ENCODE measurements at regions not wholly inside any gene's neighbourhood (a gene's known extent, or its start where the extent isn't known, plus 50 kb on each side); places are given as distances from the start of the nearest gene placed in this dataset.
"Not testable (repeated sequence)": the region's sequence is repeated elsewhere in the genome, so short reads cannot be mapped to it uniquely, and the experiment has no call there.

DNA sequence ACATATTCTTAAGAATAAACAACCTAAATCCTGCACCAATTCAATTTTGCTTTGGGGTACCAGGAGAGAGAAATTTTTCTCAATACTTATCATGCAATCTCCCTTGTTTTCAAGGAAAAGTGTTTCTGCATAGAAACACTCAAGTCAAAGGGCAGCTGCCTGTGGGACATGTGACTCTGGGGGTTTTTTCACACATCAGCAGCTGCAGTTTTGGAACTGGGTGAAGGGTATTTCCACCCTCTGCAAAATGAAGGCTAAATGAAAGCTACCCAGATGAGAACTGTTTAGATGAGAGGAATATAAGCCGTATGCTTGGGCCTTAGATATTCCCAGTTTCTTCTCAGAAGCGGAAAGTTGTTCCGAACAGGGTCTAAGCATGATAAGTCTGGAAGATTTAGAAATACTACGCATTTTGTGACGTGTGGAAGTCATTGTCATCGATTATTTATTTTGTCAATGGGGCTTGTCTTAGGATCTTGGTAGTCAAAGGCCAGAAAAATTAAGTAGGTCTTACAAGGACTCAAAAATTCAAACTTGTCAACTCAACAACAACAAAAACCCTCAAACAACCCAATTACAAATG lies 64.3 kb upstream of the BOD1 start:
- ATAC-seq (no peak), DNase-seq (ENCODE audit: low read depth, low spot score) (no peak)
- ChIA-PET POLR2A (no interaction called here), CTCF (no interaction called here)
- in situ Hi-C loops (cut with HindIII; ENCODE audit: low pct_unique_long_range_greater_than_20kb, low sequenced_read_pairs) (no loop called here), intact Hi-C loops (cut with micrococcal nuclease; ENCODE audit: unreplicated experiment) (no loop called here)
- Histone ChIP-seq H3K27me3 (ENCODE audit: control insufficient read depth, insufficient read depth, low read length) (no peaks in the 10 kb centered on the region), H3K27ac (ENCODE audit: low read length) (no peak overlapping the region), H3K4me1 (ENCODE audit: control insufficient read depth, insufficient read depth, low read length) (no peaks in the 10 kb centered on the region), H3K9me3 (ENCODE audit: control insufficient read depth, insufficient read depth, low read depth, low read length) (no peaks in the 10 kb centered on the region), H3K36me3 (ENCODE audit: control insufficient read depth, insufficient read depth, low read length) (no peaks in the 10 kb centered on the region), H3K4me3 (ENCODE audit: low read depth in 2 of 2, low read length in 2 of 2) (no peak overlapping the region)
- TF ChIP-seq, protein P1, sequence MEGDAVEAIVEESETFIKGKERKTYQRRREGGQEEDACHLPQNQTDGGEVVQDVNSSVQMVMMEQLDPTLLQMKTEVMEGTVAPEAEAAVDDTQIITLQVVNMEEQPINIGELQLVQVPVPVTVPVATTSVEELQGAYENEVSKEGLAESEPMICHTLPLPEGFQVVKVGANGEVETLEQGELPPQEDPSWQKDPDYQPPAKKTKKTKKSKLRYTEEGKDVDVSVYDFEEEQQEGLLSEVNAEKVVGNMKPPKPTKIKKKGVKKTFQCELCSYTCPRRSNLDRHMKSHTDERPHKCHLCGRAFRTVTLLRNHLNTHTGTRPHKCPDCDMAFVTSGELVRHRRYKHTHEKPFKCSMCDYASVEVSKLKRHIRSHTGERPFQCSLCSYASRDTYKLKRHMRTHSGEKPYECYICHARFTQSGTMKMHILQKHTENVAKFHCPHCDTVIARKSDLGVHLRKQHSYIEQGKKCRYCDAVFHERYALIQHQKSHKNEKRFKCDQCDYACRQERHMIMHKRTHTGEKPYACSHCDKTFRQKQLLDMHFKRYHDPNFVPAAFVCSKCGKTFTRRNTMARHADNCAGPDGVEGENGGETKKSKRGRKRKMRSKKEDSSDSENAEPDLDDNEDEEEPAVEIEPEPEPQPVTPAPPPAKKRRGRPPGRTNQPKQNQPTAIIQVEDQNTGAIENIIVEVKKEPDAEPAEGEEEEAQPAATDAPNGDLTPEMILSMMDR (IDR thresholded peaks at IDR 0.05) = no peak
- TF ChIP-seq, protein P2, sequence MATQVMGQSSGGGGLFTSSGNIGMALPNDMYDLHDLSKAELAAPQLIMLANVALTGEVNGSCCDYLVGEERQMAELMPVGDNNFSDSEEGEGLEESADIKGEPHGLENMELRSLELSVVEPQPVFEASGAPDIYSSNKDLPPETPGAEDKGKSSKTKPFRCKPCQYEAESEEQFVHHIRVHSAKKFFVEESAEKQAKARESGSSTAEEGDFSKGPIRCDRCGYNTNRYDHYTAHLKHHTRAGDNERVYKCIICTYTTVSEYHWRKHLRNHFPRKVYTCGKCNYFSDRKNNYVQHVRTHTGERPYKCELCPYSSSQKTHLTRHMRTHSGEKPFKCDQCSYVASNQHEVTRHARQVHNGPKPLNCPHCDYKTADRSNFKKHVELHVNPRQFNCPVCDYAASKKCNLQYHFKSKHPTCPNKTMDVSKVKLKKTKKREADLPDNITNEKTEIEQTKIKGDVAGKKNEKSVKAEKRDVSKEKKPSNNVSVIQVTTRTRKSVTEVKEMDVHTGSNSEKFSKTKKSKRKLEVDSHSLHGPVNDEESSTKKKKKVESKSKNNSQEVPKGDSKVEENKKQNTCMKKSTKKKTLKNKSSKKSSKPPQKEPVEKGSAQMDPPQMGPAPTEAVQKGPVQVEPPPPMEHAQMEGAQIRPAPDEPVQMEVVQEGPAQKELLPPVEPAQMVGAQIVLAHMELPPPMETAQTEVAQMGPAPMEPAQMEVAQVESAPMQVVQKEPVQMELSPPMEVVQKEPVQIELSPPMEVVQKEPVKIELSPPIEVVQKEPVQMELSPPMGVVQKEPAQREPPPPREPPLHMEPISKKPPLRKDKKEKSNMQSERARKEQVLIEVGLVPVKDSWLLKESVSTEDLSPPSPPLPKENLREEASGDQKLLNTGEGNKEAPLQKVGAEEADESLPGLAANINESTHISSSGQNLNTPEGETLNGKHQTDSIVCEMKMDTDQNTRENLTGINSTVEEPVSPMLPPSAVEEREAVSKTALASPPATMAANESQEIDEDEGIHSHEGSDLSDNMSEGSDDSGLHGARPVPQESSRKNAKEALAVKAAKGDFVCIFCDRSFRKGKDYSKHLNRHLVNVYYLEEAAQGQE (IDR thresholded peaks at IDR 0.05; ENCODE audit: insufficient read depth in 1 of 2, low read depth in 2 of 2, low read length in 1 of 2) = no peak
- no TSS peak for BruUV-seq (replicated peaks)

DNA sequence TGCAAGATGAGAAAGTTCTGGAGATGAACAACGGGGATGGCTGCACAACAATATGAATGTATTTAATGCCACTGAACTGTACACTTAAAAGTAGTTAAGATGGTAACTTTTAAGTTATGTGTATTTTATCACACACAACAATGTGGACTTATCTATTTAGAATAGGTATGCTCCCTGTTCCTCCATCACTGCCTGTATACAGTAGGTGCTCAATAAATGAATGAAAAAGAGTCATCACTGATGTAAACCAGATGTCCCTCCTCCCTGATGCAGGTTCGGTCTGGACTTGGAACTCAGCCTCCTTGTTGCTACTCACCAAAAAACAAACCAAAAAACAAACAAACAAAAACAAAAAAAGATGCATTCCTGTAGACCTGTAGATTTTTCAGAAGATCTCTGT lies 65.9 kb upstream of the BOD1 start:
- no peak for ATAC-seq
- TF ChIP-seq POLR2AphosphoS5 (IDR thresholded peaks at IDR 0.05; ENCODE audit: low read depth, low read length) (no peak), SIN3A (IDR thresholded peaks at IDR 0.05; ENCODE audit: borderline replicate concordance, insufficient read depth, low read depth, low read length) (no peak), TCF7L2 (IDR thresholded peaks at IDR 0.05; ENCODE audit: low read depth, low read length) (no peak)
- TF ChIP-seq, protein P2 (IDR thresholded peaks at IDR 0.05; ENCODE audit: insufficient read depth in 1 of 2, low read depth in 2 of 2, low read length in 1 of 2) = no peak
- TF ChIP-seq, protein P1 (IDR thresholded peaks at IDR 0.05) = no peak

DNA sequence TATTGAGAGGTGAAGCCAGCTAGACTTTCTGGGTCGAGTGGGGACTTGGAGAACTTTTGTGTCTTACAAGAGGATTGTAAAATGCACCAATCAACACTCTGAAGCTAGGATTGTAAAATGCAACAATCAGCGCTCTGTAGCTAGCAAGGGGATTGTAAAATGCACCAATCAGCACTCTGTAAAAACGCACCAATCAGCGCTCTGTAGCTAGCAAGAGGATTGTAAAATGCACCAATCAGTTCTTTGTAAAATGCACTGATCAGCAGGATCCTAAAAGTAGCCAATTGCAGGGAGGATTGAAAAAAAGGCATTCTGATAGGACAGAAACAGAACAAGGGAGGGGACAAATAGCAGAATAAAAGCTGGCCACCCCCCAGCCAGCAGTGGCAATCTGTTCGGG lies 68.1 kb upstream of the BOD1 start:
- H3K4me3 ChIP-seq (ENCODE audit: low read depth in 2 of 2, low read length in 2 of 2); CTCF ChIA-PET; DNase-seq (ENCODE audit: low read depth, low spot score); H3K27ac ChIP-seq (ENCODE audit: low read length); H3K36me3 ChIP-seq (ENCODE audit: control insufficient read depth, insufficient read depth, low read length); ATAC-seq; H3K4me1 ChIP-seq (ENCODE audit: control insufficient read depth, insufficient read depth, low read length); BruUV-seq (replicated peaks); in situ Hi-C loops (cut with HindIII; ENCODE audit: low pct_unique_long_range_greater_than_20kb, low sequenced_read_pairs); H3K27me3 ChIP-seq (ENCODE audit: control insufficient read depth, insufficient read depth, low read length); POLR2A ChIA-PET; H3K9me3 ChIP-seq (ENCODE audit: control insufficient read depth, insufficient read depth, low read depth, low read length); intact Hi-C loops (cut with micrococcal nuclease; ENCODE audit: unreplicated experiment): not testable (repeated sequence)

More for the DNA sequence above, 65.9 kb upstream of the BOD1 start:
- no peaks in the 10 kb centered on the region for H3K4me1 ChIP-seq (ENCODE audit: control insufficient read depth, insufficient read depth, low read length)
- ChIA-PET CTCF (no interaction called here), POLR2A (no interaction called here)
- DNase-seq (ENCODE audit: low read depth, low spot score) = no peak
- H3K27ac ChIP-seq (ENCODE audit: low read length) = no peak overlapping the region
- intact Hi-C loops (cut with micrococcal nuclease; ENCODE audit: unreplicated experiment) = no loop called here
- no peak overlapping the region for H3K4me3 ChIP-seq (ENCODE audit: low read depth in 2 of 2, low read length in 2 of 2)
- in situ Hi-C loops (cut with HindIII; ENCODE audit: low pct_unique_long_range_greater_than_20kb, low sequenced_read_pairs) = no loop called here
- no peaks in the 10 kb centered on the region for H3K36me3 ChIP-seq (ENCODE audit: control insufficient read depth, insufficient read depth, low read length)
- no peaks in the 10 kb centered on the region for H3K27me3 ChIP-seq (ENCODE audit: control insufficient read depth, insufficient read depth, low read length)
- BruUV-seq (replicated peaks) = no TSS peak
- H3K9me3 ChIP-seq (ENCODE audit: control insufficient read depth, insufficient read depth, low read depth, low read length) = no peaks in the 10 kb centered on the region
